Epidermal melanocyte (primary cell): ENCODE measurements at regions not wholly inside any gene's neighbourhood (a gene's known extent, or its start where the extent isn't known, plus 50 kb on each side); places are given as distances from the start of the nearest gene placed in this dataset.
A peak's percentile ranks its signal among the peaks of the same experiment; 100 is the strongest.

ENCODE experiments used
- DNase-seq: peaks from one replicate; pipeline ENCODE4 v3.0.0; 2011; ENCODE audit warnings: low spot score; ENCODE audit not compliant: insufficient read length

GRCh38 chr4:89434364-89434988, 126.9 kb upstream of the GPRIN3 start:
- peak; percentile 52 for DNase-seq

- DNase-seq, result no peak
Measured at GRCh38 chr4:89427782-89428181, 120.2 kb upstream of the GPRIN3 start.

- DNase-seq, result no peak
Measured at GRCh38 chr4:89425023-89425422, 117.4 kb upstream of the GPRIN3 start.

- no peak for DNase-seq
Measured at GRCh38 chr4:89422441-89422990, 114.9 kb upstream of the GPRIN3 start.

- no peak for DNase-seq
Measured at GRCh38 chr4:89420507-89420906, 112.9 kb upstream of the GPRIN3 start.

GRCh38 chr4:89419111-89419695, 111.6 kb upstream of the GPRIN3 start:
- no peak for DNase-seq

- DNase-seq, result no peak
Measured at GRCh38 chr4:89416960-89417359, 109.4 kb upstream of the GPRIN3 start.

- no peak for DNase-seq
Measured at GRCh38 chr4:89413518-89413917, 105.9 kb upstream of the GPRIN3 start.

GRCh38 chr4:89411539-89412309, 104.1 kb upstream of the GPRIN3 start:
- DNase-seq, result no peak

- no peak for DNase-seq
Measured at GRCh38 chr4:89410687-89411086, 103.1 kb upstream of the GPRIN3 start.

- no peak for DNase-seq
Measured at GRCh38 chr4:89404530-89404929, 96.9 kb upstream of the GPRIN3 start.

GRCh38 chr4:89403826-89404225, 96.2 kb upstream of the GPRIN3 start:
- no peak for DNase-seq

GRCh38 chr4:89400287-89401035, 92.9 kb upstream of the GPRIN3 start:
- no peak for DNase-seq

GRCh38 chr4:89398644-89399043, 91.0 kb upstream of the GPRIN3 start:
- DNase-seq, result no peak

GRCh38 chr4:89398146-89398545, 90.5 kb upstream of the GPRIN3 start:
- no peak for DNase-seq

- DNase-seq, result no peak
Measured at GRCh38 chr4:89397441-89397840, 89.8 kb upstream of the GPRIN3 start.

- no peak for DNase-seq
Measured at GRCh38 chr4:89382439-89382838, 74.8 kb upstream of the GPRIN3 start.

- no peak for DNase-seq
Measured at GRCh38 chr4:89380980-89381379, 73.4 kb upstream of the GPRIN3 start.

GRCh38 chr4:89379511-89380044, 72.0 kb upstream of the GPRIN3 start:
- DNase-seq, result no peak

- DNase-seq, result no peak
Measured at GRCh38 chr4:89373394-89373793, 65.8 kb upstream of the GPRIN3 start.

GRCh38 chr4:89371614-89372013, 64.0 kb upstream of the GPRIN3 start:
- DNase-seq, result no peak
